ENCODE measurements at regions not wholly inside any gene's neighbourhood (a gene's known extent, or its start where the extent isn't known, plus 50 kb on each side); places are given as distances from the start of the nearest gene placed in this dataset.

- no peaks in the 10 kb centered on the region for H3K79me2 ChIP-seq (replicated peaks; ENCODE audit: insufficient read depth, low read length)
- H2AFZ ChIP-seq (ENCODE audit: low read depth, low read length), result no peak overlapping the region
- no peaks in the 10 kb centered on the region for H3K36me3 ChIP-seq (ENCODE audit: insufficient read depth, low read length)
- H3K9me3 ChIP-seq (ENCODE audit: low read length), result no peaks in the 10 kb centered on the region
- H3K27me3 ChIP-seq (ENCODE audit: insufficient read depth, low read depth, low read length), result no peaks in the 10 kb centered on the region
- no peak overlapping the region for H3K27ac ChIP-seq (ENCODE audit: low read length)
- no peak overlapping the region for H3K4me2 ChIP-seq (ENCODE audit: low read length)
- H4K20me1 ChIP-seq (ENCODE audit: insufficient read depth), result no peaks in the 10 kb centered on the region
- no peak overlapping the region for H3K4me3 ChIP-seq (ENCODE audit: low read length)
- TF ChIP-seq RAD21 (conservative IDR thresholded peaks at IDR 0.05), result no peak
- no peak for TF ChIP-seq SMC3 (conservative IDR thresholded peaks at IDR 0.05; ENCODE audit: poor library complexity)
- no peak for TF ChIP-seq MXI1 (conservative IDR thresholded peaks at IDR 0.05; ENCODE audit: poor library complexity, severe bottlenecking)
- TF ChIP-seq REST (IDR thresholded peaks at IDR 0.05; ENCODE audit: borderline replicate concordance), result no peak
- TF ChIP-seq EZH2 (IDR thresholded peaks at IDR 0.05; ENCODE audit: borderline replicate concordance, insufficient read depth, low read length, poor library complexity, severe bottlenecking), result no peak
- no peak for TF ChIP-seq EP300 (conservative IDR thresholded peaks at IDR 0.05; ENCODE audit: poor library complexity, severe bottlenecking)
- no peak for TF ChIP-seq POLR2AphosphoS5 (IDR thresholded peaks at IDR 0.05)
- TF ChIP-seq CTCF (IDR thresholded peaks at IDR 0.05; ENCODE audit: poor library complexity, severe bottlenecking), result no peak
- TF ChIP-seq TAF1 (IDR thresholded peaks at IDR 0.05; ENCODE audit: low read depth), result no peak
- H3K9ac ChIP-seq (ENCODE audit: low read length), result no peak overlapping the region
- H3K9me2 ChIP-seq (ENCODE audit: insufficient read depth, low read length), result no peaks in the 10 kb centered on the region
- no peaks in the 10 kb centered on the region for H3F3A ChIP-seq (ENCODE audit: insufficient read depth, low read length, poor library complexity, severe bottlenecking)
Measured at GRCh38 chr6:165820407-165820806, 157.4 kb upstream of the PDE10A start.

DNA sequence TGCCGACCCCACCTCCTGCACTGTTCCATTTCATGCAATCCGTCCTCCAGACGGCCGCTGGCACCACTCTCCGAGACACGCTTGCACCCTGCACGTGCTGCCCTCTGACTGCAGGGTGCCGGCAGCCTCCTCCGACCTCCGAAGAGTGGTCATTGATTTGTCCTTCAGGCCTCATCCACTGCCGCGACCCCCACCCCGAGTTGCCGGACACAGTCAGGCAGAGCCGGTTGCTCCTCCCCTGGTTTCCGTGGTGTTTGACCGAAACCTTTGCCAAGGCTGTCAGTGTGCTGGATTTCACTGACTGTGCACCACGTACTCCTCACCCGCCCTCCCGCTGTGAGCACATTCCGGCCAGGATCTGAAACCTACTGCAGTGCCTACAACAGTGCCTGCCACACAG, 156.4 kb upstream of the PDE10A start:
- Histone ChIP-seq H3K9me3 (ENCODE audit: low read length) (no peaks in the 10 kb centered on the region), H3K4me2 (ENCODE audit: low read length) (no peak overlapping the region), H3K27me3 (ENCODE audit: insufficient read depth, low read depth, low read length) (no peaks in the 10 kb centered on the region), H3K4me3 (ENCODE audit: low read length) (no peak overlapping the region), H3K9ac (ENCODE audit: low read length) (no peak overlapping the region), H3K79me2 (replicated peaks; ENCODE audit: insufficient read depth, low read length) (no peaks in the 10 kb centered on the region), H4K20me1 (ENCODE audit: insufficient read depth) (no peaks in the 10 kb centered on the region), H3K36me3 (ENCODE audit: insufficient read depth, low read length) (no peaks in the 10 kb centered on the region), H3K9me2 (ENCODE audit: insufficient read depth, low read length) (no peaks in the 10 kb centered on the region), H3F3A (ENCODE audit: insufficient read depth, low read length, poor library complexity, severe bottlenecking) (no peaks in the 10 kb centered on the region), H3K27ac (ENCODE audit: low read length) (no peak overlapping the region), H2AFZ (ENCODE audit: low read depth, low read length) (no peak overlapping the region)
- no peak for TF ChIP-seq TAF1 (IDR thresholded peaks at IDR 0.05; ENCODE audit: low read depth)
- TF ChIP-seq POLR2AphosphoS5 (IDR thresholded peaks at IDR 0.05), result no peak

DNA sequence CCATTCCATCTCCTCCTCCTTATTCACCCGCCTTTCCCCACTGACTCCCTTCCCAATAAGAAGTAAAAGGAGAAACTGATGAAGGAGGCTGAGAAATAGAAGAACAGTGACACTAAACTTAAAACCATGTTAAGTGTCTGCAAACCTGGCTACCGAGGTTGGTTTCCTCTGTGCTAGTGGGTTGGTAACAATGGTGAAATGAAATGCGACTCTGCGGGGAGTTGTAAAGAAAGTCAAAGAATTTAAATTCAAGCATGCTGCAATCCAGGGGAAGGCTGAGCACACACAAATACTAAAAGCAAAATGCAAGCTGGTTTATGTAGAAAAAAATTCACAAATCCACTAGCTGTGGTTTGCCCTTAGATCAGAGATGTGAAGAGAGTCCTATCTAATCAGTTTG, 155.2 kb upstream of the PDE10A start:
- H3F3A ChIP-seq (ENCODE audit: insufficient read depth, low read length, poor library complexity, severe bottlenecking), result no peaks in the 10 kb centered on the region
- TF ChIP-seq EP300 (conservative IDR thresholded peaks at IDR 0.05; ENCODE audit: poor library complexity, severe bottlenecking), result no peak
- no peak for TF ChIP-seq RAD21 (conservative IDR thresholded peaks at IDR 0.05)
- TF ChIP-seq TAF1 (IDR thresholded peaks at IDR 0.05; ENCODE audit: low read depth), result no peak
- no peak for TF ChIP-seq REST (IDR thresholded peaks at IDR 0.05; ENCODE audit: borderline replicate concordance)
- TF ChIP-seq MXI1 (conservative IDR thresholded peaks at IDR 0.05; ENCODE audit: poor library complexity, severe bottlenecking), result no peak
- TF ChIP-seq POLR2AphosphoS5 (IDR thresholded peaks at IDR 0.05), result no peak
- TF ChIP-seq SMC3 (conservative IDR thresholded peaks at IDR 0.05; ENCODE audit: poor library complexity), result no peak
- TF ChIP-seq CTCF (IDR thresholded peaks at IDR 0.05; ENCODE audit: poor library complexity, severe bottlenecking), result no peak
- TF ChIP-seq EZH2 (IDR thresholded peaks at IDR 0.05; ENCODE audit: borderline replicate concordance, insufficient read depth, low read length, poor library complexity, severe bottlenecking), result no peak
- no peaks in the 10 kb centered on the region for H3K9me2 ChIP-seq (ENCODE audit: insufficient read depth, low read length)
- no peaks in the 10 kb centered on the region for H4K20me1 ChIP-seq (ENCODE audit: insufficient read depth)
- H2AFZ ChIP-seq (ENCODE audit: low read depth, low read length), result no peak overlapping the region
- H3K9ac ChIP-seq (ENCODE audit: low read length), result no peak overlapping the region
- no peak overlapping the region for H3K4me2 ChIP-seq (ENCODE audit: low read length)
- H3K79me2 ChIP-seq (replicated peaks; ENCODE audit: insufficient read depth, low read length), result no peaks in the 10 kb centered on the region
- no peak overlapping the region for H3K27ac ChIP-seq (ENCODE audit: low read length)
- H3K4me3 ChIP-seq (ENCODE audit: low read length), result no peak overlapping the region
- H3K9me3 ChIP-seq (ENCODE audit: low read length), result no peaks in the 10 kb centered on the region
- no peaks in the 10 kb centered on the region for H3K36me3 ChIP-seq (ENCODE audit: insufficient read depth, low read length)
- no peaks in the 10 kb centered on the region for H3K27me3 ChIP-seq (ENCODE audit: insufficient read depth, low read depth, low read length)

All from neural cell (in vitro differentiated cells).